Panc1 (cell line): ENCODE measurements at regions not wholly inside any gene's neighbourhood (a gene's known extent, or its start where the extent isn't known, plus 50 kb on each side); places are given as distances from the start of the nearest gene placed in this dataset.

Experiments used
- ATAC-seq: fragments of 200-7000 bp; cut with Tn5 transposase; 2 replicates; pipeline ENCODE4 v1.9.1; 2020; ENCODE audit warnings: mild to moderate bottlenecking, moderate library complexity
- BruUV-seq: library from RNA; stranded (reverse); fragments of 400-500 nt; replicated peaks from 2 replicates; lab custom pipeline; 2021; lab: Mats Ljungman, UMichigan
- CTCF ChIA-PET: fragments of 300-600 bp; sonication (Branson Sonifier 250); formaldehyde crosslinking; loops from one replicate; lab custom pipeline; 2022; ENCODE audit warnings: antibody characterized with exemption; lab: Charles Lee
- POLR2A ChIA-PET: fragments of 300-600 bp; sonication (Branson Sonifier 250); formaldehyde crosslinking; loops from one replicate; lab custom pipeline; 2022; ENCODE audit warnings: antibody characterized with exemption; lab: Charles Lee
- DNase-seq: peaks from one replicate; pipeline ENCODE4 v3.0.0-alpha.2; 2010; ENCODE audit warnings: low read depth, low spot score
- H3K27ac ChIP-seq: 2 replicates; pipeline ENCODE4 v1.5.1; 2011; ENCODE audit warnings: mild to moderate bottlenecking, low read length, inconsistent platforms
- H3K27me3 ChIP-seq: fragments of 200-500 bp; sonication (Bioruptor generic); 2 replicates; pipeline ENCODE4 v1.6.0; 2014; ENCODE audit warnings: low read length, inconsistent platforms; ENCODE audit not compliant: control insufficient read depth, insufficient read depth
- H3K36me3 ChIP-seq: fragments of 200-500 bp; sonication (Bioruptor generic); 2 replicates; pipeline ENCODE4 v1.5.1; 2014; ENCODE audit warnings: inconsistent platforms, mild to moderate bottlenecking, low read length, moderate library complexity; ENCODE audit not compliant: control insufficient read depth, insufficient read depth
- H3K4me1 ChIP-seq: 2 replicates; pipeline ENCODE4 v1.5.1; 2011; ENCODE audit warnings: inconsistent platforms, mild to moderate bottlenecking, low read length, moderate library complexity; ENCODE audit not compliant: control insufficient read depth, insufficient read depth
- H3K4me3 ChIP-seq, 2 experiments: 2 replicates each; pipeline ENCODE4 v1.5.1; 2011 to 2012; ENCODE audit warnings: low read depth in 2 of 2, low read length in 2 of 2, mild to moderate bottlenecking in 2 of 2, inconsistent platforms in 1 of 2, moderate library complexity in 1 of 2
- H3K9me3 ChIP-seq: fragments of 200-500 bp; sonication (Bioruptor generic); 2 replicates; pipeline ENCODE4 v1.5.1; 2014; ENCODE audit warnings: low read depth, mild to moderate bottlenecking, inconsistent platforms, low read length, moderate library complexity; ENCODE audit not compliant: control insufficient read depth, insufficient read depth
- CTCF ChIP-seq: fragments of 450-650 bp; IDR thresholded peaks from 2 replicates; pipeline ENCODE4 v1.5.1; 2017; ENCODE audit warnings: mild to moderate bottlenecking
- POLR2AphosphoS5 ChIP-seq: IDR thresholded peaks from 2 replicates; pipeline ENCODE4 v1.6.1; 2012; ENCODE audit warnings: mild to moderate bottlenecking, low read depth, low read length, moderate library complexity
- REST ChIP-seq, 2 experiments: IDR thresholded peaks; 2 replicates each; pipeline ENCODE4 v1.6.1; 2011 to 2012; ENCODE audit warnings: low read depth in 2 of 2, control low read depth in 1 of 2, low read length in 1 of 2, mild to moderate bottlenecking in 1 of 2, moderate library complexity in 1 of 2; ENCODE audit not compliant: insufficient read depth in 1 of 2
- SIN3A ChIP-seq: IDR thresholded peaks from 2 replicates; pipeline ENCODE4 v1.6.1; 2012; ENCODE audit warnings: low read depth, mild to moderate bottlenecking, low read length, moderate library complexity, borderline replicate concordance; ENCODE audit not compliant: insufficient read depth
- TCF7L2 ChIP-seq: IDR thresholded peaks from 2 replicates; pipeline ENCODE4 v1.6.1; 2011; ENCODE audit warnings: mild to moderate bottlenecking, low read depth, low read length, inconsistent platforms
- in situ Hi-C: cut with HindIII; loops from 2 replicates; pipeline ENCODE4 v1.10.0; 2016; ENCODE audit warnings: low sequenced_read_pairs, low pct_unique_long_range_greater_than_20kb
- intact Hi-C: fragments of 100-400 bp; cut with micrococcal nuclease; formaldehyde crosslinking; loops from one replicate; pipeline ENCODE4 v1.10.0; 2022; ENCODE audit not compliant: unreplicated experiment

- Histone ChIP-seq H3K9me3 (no peaks in the 10 kb centered on the region), H3K4me3 (no peak overlapping the region), H3K4me1 (no peaks in the 10 kb centered on the region), H3K27ac (no peak overlapping the region), H3K27me3 (no peaks in the 10 kb centered on the region), H3K36me3 (no peaks in the 10 kb centered on the region)
- DNase-seq (no peak), ATAC-seq (no peak)
- BruUV-seq: no TSS peak
- ChIA-PET CTCF (no interaction called here), POLR2A (no interaction called here)
- TF ChIP-seq CTCF (no peak), TCF7L2 (no peak), SIN3A (no peak), POLR2AphosphoS5 (no peak)
- in situ Hi-C loops: no loop called here
- intact Hi-C loops: no loop called here
Measured at GRCh38 chr2:4528773-4529172, 825.4 kb downstream of the DCDC2C start.

- DNase-seq (no peak), ATAC-seq (no peak)
- intact Hi-C loops: no loop called here
- H3K27ac ChIP-seq: no peak overlapping the region
- in situ Hi-C loops: no loop called here
- ChIA-PET CTCF (no interaction called here), POLR2A (no interaction called here)
- H3K4me1 ChIP-seq: no peaks in the 10 kb centered on the region
- H3K36me3 ChIP-seq: no peaks in the 10 kb centered on the region
- no peaks in the 10 kb centered on the region for H3K27me3 ChIP-seq
- TF ChIP-seq POLR2AphosphoS5: no peak
- H3K4me3 ChIP-seq: no peak overlapping the region
- no peaks in the 10 kb centered on the region for H3K9me3 ChIP-seq
- BruUV-seq: no TSS peak
Measured at GRCh38 chr2:4529738-4530137, 826.4 kb downstream of the DCDC2C start.

GRCh38 chr2:4530231-4530630, 826.9 kb downstream of the DCDC2C start:
- no peaks in the 10 kb centered on the region for H3K4me1 ChIP-seq
- no peaks in the 10 kb centered on the region for H3K9me3 ChIP-seq
- ATAC-seq: no peak
- H3K27me3 ChIP-seq: no peaks in the 10 kb centered on the region
- no peak for TF ChIP-seq TCF7L2
- no peak for TF ChIP-seq CTCF
- no peak for TF ChIP-seq SIN3A
- no peak for TF ChIP-seq POLR2AphosphoS5
- no peak for TF ChIP-seq REST (IDR thresholded peaks at IDR 0.05; ENCODE audit: insufficient read depth in 1 of 2, low read depth in 2 of 2, low read length in 1 of 2)
- H3K4me3 ChIP-seq: no peak overlapping the region
- POLR2A ChIA-PET: no interaction called here
- no peaks in the 10 kb centered on the region for H3K36me3 ChIP-seq
- no TSS peak for BruUV-seq
- intact Hi-C loops (no loop called here), in situ Hi-C loops (no loop called here)
- no peak for DNase-seq
- CTCF ChIA-PET: no interaction called here
- no peak overlapping the region for H3K27ac ChIP-seq
